GM18508 (cell line): ENCODE measurements at regions not wholly inside any gene's neighbourhood (a gene's known extent, or its start where the extent isn't known, plus 50 kb on each side); places are given as distances from the start of the nearest gene placed in this dataset.
A peak's percentile ranks its signal among the peaks of the same experiment; 100 is the strongest.
"Not testable (repeated sequence)": the region's sequence is repeated elsewhere in the genome, so short reads cannot be mapped to it uniquely, and the experiment has no call there.

Experiments used
- ATAC-seq: cut with Tn5 transposase; IDR thresholded peaks from one replicate; pipeline ENCODE4 v1.9.1; 2021; ENCODE audit warnings: moderate number of reproducible peaks; ENCODE audit not compliant: insufficient read depth, unreplicated experiment

DNA sequence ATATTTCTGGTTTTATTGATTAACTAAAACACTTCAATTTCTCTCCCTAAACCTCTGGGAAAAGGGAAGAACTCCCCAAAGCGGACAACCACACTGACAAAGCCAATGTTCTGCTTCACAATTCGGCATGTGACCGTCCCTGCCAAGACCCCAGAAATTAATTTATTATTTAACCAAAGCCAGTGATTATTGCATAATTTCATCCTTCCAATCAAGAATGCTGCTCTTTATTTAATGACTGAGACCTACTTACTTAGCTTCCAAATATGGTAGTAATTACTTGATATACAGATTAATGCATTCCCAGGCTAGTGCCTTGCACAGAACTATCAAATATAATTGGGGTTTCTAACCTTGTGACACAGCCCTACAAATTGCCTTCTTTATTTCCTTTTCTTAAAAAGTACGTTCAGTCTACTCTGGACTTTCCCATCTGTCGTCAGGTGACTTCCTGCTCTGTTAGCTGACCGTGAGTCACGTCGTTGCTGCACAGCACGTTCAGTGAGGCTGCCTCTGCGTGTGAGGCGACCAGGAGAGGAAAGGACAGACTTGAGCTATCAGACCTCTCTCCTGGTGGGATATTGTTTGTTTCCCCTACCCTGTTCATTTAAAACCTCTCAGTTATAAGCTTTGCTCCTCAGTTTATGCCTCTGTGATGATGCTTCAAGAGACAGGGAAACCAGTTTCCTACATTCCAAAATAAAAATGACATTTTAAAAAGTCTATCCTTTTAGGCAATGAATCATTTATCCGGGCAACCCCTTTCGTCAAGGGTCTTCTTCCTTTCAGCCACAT, 55.7 kb upstream of the TNFAIP3 start:
- peak; percentile 70 for ATAC-seq

- ATAC-seq = no peak
These were observed 55.0 kb upstream of the TNFAIP3 start for GRCh38 chr6:137811916-137812553.

GRCh38 chr6:137813308-137813970, 53.6 kb upstream of the TNFAIP3 start:
- ATAC-seq = no peak

- ATAC-seq = not testable (repeated sequence)
These were observed 53.0 kb upstream of the TNFAIP3 start for GRCh38 chr6:137814030-137814429.

DNA sequence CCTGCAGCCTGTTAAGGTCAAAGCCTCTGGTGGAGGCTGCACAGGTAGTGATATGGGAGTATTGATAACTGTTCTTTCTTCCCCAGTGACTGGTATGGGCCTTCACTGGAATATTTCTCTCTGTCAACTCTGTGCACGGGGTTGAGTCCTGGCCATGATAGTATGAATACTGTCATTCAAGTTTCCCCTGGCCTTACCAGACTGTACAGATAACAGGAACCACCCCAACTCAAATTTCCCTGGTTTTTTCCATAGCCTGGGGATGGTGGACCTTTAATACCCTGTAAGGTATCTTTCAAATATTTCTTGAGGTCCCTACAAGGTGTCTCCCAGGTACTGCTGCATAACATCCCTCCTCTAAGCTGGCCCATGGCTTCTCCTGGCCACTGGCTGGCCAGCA, 51.4 kb upstream of the TNFAIP3 start:
- ATAC-seq = no peak

DNA sequence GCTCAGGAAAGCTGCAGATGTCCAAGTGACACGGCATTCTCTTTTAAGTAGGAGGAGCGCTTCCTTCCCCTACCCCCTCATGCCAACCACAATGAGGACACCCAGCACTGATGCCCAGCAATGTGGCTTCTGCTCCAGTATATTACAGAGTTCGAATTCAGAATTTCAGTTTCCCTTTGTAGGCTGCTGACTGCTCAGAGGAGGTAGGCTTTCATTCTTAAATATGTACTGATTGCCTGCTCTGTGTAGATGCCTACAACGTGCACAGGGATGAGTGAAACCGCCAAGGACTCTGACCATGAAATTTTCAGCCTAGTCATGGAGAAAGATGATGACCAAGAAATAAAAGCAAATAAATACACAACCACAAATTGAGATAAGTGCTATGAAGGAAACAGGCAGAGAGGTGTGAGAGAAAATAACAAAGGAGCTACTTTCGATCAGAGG, 50.9 kb upstream of the TNFAIP3 start:
- no peak for ATAC-seq

DNA sequence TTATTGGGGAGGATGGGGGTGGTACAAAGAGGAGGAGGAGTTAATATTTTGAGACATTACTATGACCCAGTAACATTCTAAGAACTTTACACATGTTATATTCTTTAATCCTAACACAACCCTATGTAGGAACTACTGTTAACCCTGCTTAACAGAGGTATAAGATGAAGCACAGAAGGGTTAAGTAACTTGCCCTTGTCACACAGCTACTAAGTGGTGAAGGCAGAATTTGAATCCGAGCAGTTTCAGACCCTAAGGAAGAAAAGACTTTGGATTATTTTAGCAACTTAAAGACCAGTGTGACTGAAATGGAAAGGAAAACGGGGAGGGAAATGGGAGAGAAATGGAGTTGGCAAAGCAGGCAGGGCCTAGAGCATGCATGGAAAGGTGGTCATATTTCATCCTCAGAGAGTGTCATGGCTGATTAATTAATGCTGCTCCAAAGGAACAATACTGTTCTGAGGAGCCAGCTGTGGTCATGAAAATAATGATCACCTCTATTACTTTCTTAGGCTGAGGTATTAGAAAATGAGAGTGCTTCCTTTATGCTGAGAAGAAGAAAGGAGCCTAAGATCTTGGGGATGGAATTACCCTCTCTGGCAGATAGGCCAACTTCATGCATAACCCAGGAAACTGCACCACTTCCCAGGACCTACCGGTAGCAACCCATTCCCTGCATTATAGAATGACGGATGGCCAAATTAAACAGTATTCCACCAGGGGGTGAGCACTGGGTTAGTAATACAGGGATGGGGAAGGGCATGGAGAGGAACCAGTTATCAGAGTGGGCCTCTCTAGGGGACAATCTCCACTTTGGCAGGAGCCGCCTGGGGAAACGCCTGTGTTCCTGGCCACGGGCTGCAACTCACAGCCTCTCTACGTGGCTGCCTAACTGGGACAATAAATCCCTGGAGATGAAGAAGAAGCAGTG, 50.1 kb upstream of the TNFAIP3 start:
- no peak for ATAC-seq
